Common myeloid progenitor, CD34-positive (primary cell): ENCODE measurements at regions not wholly inside any gene's neighbourhood (a gene's known extent, or its start where the extent isn't known, plus 50 kb on each side); places are given as distances from the start of the nearest gene placed in this dataset.

Source experiments
- CTCF ChIA-PET: fragments of 350-600 bp; sonication (Branson Sonifier 250); formaldehyde crosslinking; loops from one replicate; lab custom pipeline; 2021; ENCODE audit warnings: antibody characterized with exemption; lab: Charles Lee
- POLR2A ChIA-PET: fragments of 350-600 bp; sonication (Branson Sonifier 250); formaldehyde crosslinking; loops from one replicate; lab custom pipeline; 2021; ENCODE audit warnings: antibody characterized with exemption; lab: Charles Lee
- DNase-seq, 3 donors: peaks; one replicate each; pipeline versions ENCODE4 v3.0.0 to v3.0.0-alpha.2; 2013
- H3K27ac ChIP-seq, 2 experiments: 1 replicate in 1 of 2; 2 replicates in 1 of 2; pipeline ENCODE4 v1.7.0; 2013; ENCODE audit warnings: inconsistent platforms in 2 of 2, low read length in 2 of 2, mild to moderate bottlenecking in 2 of 2, low read depth in 1 of 2, moderate library complexity in 1 of 2; ENCODE audit not compliant: severe bottlenecking in 2 of 2, insufficient read depth in 1 of 2, poor library complexity in 1 of 2
- H3K27me3 ChIP-seq, 5 experiments: replicated peaks in 2 of 5; 1 replicate in 3 of 5; 2 replicates in 2 of 5; pipeline versions ENCODE4 v1.6.1 to v1.7.0; 2013; ENCODE audit warnings: low read length in 4 of 5, mild to moderate bottlenecking in 2 of 5, moderate library complexity in 2 of 5, inconsistent platforms in 1 of 5; ENCODE audit not compliant: insufficient read depth in 5 of 5, control insufficient read depth in 4 of 5
- H3K36me3 ChIP-seq, 4 experiments: 1 replicate in 2 of 4; 2 replicates in 2 of 4; pipeline versions ENCODE4 v1.6.1 to v1.7.0; 2013; ENCODE audit warnings: low read length in 3 of 4, control low read depth in 1 of 4, mild to moderate bottlenecking in 1 of 4; ENCODE audit not compliant: control insufficient read depth in 4 of 4, insufficient read depth in 4 of 4
- H3K4me1 ChIP-seq, 4 experiments: 1 replicate in 3 of 4; 2 replicates in 1 of 4; pipeline versions ENCODE4 v1.6.1 to v1.7.1; 2013; ENCODE audit warnings: low read length in 3 of 4, mild to moderate bottlenecking in 3 of 4, control low read depth in 1 of 4, inconsistent platforms in 1 of 4, moderate library complexity in 1 of 4; ENCODE audit not compliant: control insufficient read depth in 4 of 4, insufficient read depth in 4 of 4; ENCODE audit errors: control extremely low read depth in 1 of 4
- H3K4me3 ChIP-seq, 7 experiments: 1 replicate in 4 of 7; 2 replicates in 3 of 7; pipeline versions ENCODE4 v1.5.1 to v1.7.0; 2013; ENCODE audit warnings: mild to moderate bottlenecking in 7 of 7, low read length in 6 of 7, moderate library complexity in 6 of 7, inconsistent platforms in 2 of 7, low read depth in 2 of 7, control low read depth in 1 of 7; ENCODE audit not compliant: insufficient read depth in 4 of 7, control insufficient read depth in 1 of 7; ENCODE audit errors: extremely low read depth in 1 of 7
- H3K9me3 ChIP-seq, 5 experiments: 1 replicate in 4 of 5; 2 replicates in 1 of 5; pipeline versions ENCODE4 v1.6.1 to v1.7.1; 2013; ENCODE audit warnings: low read length in 4 of 5, mild to moderate bottlenecking in 2 of 5, inconsistent platforms in 1 of 5, low read depth in 1 of 5, moderate library complexity in 1 of 5; ENCODE audit not compliant: control insufficient read depth in 4 of 5, insufficient read depth in 2 of 5; ENCODE audit errors: control extremely low read depth in 1 of 5
- WGBS: methylation state at CpG from one replicate; pipeline ENCODE4 v1.1.5; 2013; ENCODE audit not compliant: insufficient coverage; 5-methylcytosine and 5-hydroxymethylcytosine counted together

- CTCF ChIA-PET, result interaction anchor here (0.5 to 5.2 kb wide), 5 partner anchors 124 to 611 kb away, joined by 3 to 37 read pairs (median 4); no protein-coding TSS in a partner anchor
- WGBS, result 97% methylated on average over 5 of the region's 7 CpGs
Observed at GRCh38 chr18:22800551-22800951, 132.6 kb upstream of the RBBP8 start.

GRCh38 chr18:22813648-22814328, 119.3 kb upstream of the RBBP8 start:
- peak; percentile 21 to 58 (median 51) for DNase-seq
- Histone ChIP-seq H3K27ac (no peak overlapping the region), H3K4me1 (no peaks in the 10 kb centered on the region), H3K9me3 (no peaks in the 10 kb centered on the region), H3K36me3 (no peaks in the 10 kb centered on the region), H3K27me3 (peaks cover 0 to 2% (median 0%) of the 10 kb centered on the region in 5 experiments), H3K4me3 (no peak overlapping the region)
- CTCF ChIA-PET, result interaction anchor here (0.8 to 4.4 kb wide), 7 partner anchors 12 to 170 kb away, joined by 3 to 28 read pairs (median 5); no protein-coding TSS in a partner anchor
- 80% methylated on average over 1 of the region's 6 CpGs for WGBS
- POLR2A ChIA-PET, result no interaction called here

More at GRCh38 chr18:22800551-22800951, 132.6 kb upstream of the RBBP8 start:
- H3K36me3 ChIP-seq, result no peaks in the 10 kb centered on the region
- POLR2A ChIA-PET, result no interaction called here
- H3K4me3 ChIP-seq, result no peak overlapping the region
- no peaks in the 10 kb centered on the region for H3K9me3 ChIP-seq
- H3K27ac ChIP-seq, result no peak overlapping the region
- H3K4me1 ChIP-seq, result no peaks in the 10 kb centered on the region
- H3K27me3 ChIP-seq, result no peaks in the 10 kb centered on the region
- DNase-seq, result no peak

- no peak overlapping the region for H3K4me3 ChIP-seq
- POLR2A ChIA-PET, result no interaction called here
- CTCF ChIA-PET, result interaction anchor here (0.8 to 4.4 kb wide), 7 partner anchors 12 to 170 kb away, joined by 3 to 28 read pairs (median 5); no protein-coding TSS in a partner anchor
Observed at GRCh38 chr18:22814329-22814703, 118.8 kb upstream of the RBBP8 start.

GRCh38 chr18:22816266-22817176, 116.6 kb upstream of the RBBP8 start:
- CTCF ChIA-PET, result interaction anchor here (0.6 to 4.4 kb wide), 4 partner anchors 14 to 167 kb away, joined by 3 to 28 read pairs (median 4); no protein-coding TSS in a partner anchor
- no peak for DNase-seq
- 95% methylated on average over 12 of the region's 18 CpGs for WGBS

More at GRCh38 chr18:22814329-22814703, 118.8 kb upstream of the RBBP8 start:
- H3K27me3 ChIP-seq, result peaks cover 0 to 2% (median 0%) of the 10 kb centered on the region in 5 experiments
- no peak for DNase-seq
- no peak overlapping the region for H3K27ac ChIP-seq
- H3K4me1 ChIP-seq, result no peaks in the 10 kb centered on the region
- H3K36me3 ChIP-seq, result no peaks in the 10 kb centered on the region
- H3K9me3 ChIP-seq, result no peaks in the 10 kb centered on the region
- WGBS, result 100% methylated on average over 2 of the region's 4 CpGs

GRCh38 chr18:22817844-22818243, 115.3 kb upstream of the RBBP8 start:
- Histone ChIP-seq H3K27ac (no peak overlapping the region), H3K4me3 (no peak overlapping the region), H3K9me3 (no peaks in the 10 kb centered on the region), H3K27me3 (peaks cover 0 to 4% (median under 1%) of the 10 kb centered on the region in 5 experiments), H3K36me3 (no peaks in the 10 kb centered on the region), H3K4me1 (no peaks in the 10 kb centered on the region)
- WGBS, result 80% methylated on average over 1 of the region's 1 CpG
- DNase-seq, result no peak
- ChIA-PET POLR2A (no interaction called here), CTCF (interaction anchor here (1.2 kb wide), 1 partner anchor 166 kb away, joined by 4 read pairs; no protein-coding TSS in a partner anchor)

More at GRCh38 chr18:22816266-22817176, 116.6 kb upstream of the RBBP8 start:
- H3K27ac ChIP-seq, result no peak overlapping the region
- no peak overlapping the region for H3K4me3 ChIP-seq
- H3K9me3 ChIP-seq, result no peaks in the 10 kb centered on the region
- no peaks in the 10 kb centered on the region for H3K4me1 ChIP-seq
- peaks cover 0 to 2% (median 0%) of the 10 kb centered on the region in 5 experiments for H3K27me3 ChIP-seq
- POLR2A ChIA-PET, result no interaction called here
- no peaks in the 10 kb centered on the region for H3K36me3 ChIP-seq

- H3K4me1 ChIP-seq, result no peaks in the 10 kb centered on the region
- peak in 1 of 3 donors; percentile 4 for DNase-seq
- no peak overlapping the region for H3K27ac ChIP-seq
- WGBS, result 58% methylated on average over 3 of the region's 3 CpGs
- peaks cover 0 to 1% (median 0%) of the 10 kb centered on the region in 5 experiments for H3K9me3 ChIP-seq
- no peaks in the 10 kb centered on the region for H3K36me3 ChIP-seq
- no peak overlapping the region for H3K4me3 ChIP-seq
- POLR2A ChIA-PET, result no interaction called here
- H3K27me3 ChIP-seq, result peaks cover 0 to 6% (median 2%) of the 10 kb centered on the region in 5 experiments
- CTCF ChIA-PET, result no interaction called here
Observed at GRCh38 chr18:22822024-22822423, 111.1 kb upstream of the RBBP8 start.
